Fibroblast of skin of scalp (primary cell): ENCODE measurements at regions not wholly inside any gene's neighbourhood (a gene's known extent, or its start where the extent isn't known, plus 50 kb on each side); places are given as distances from the start of the nearest gene placed in this dataset.
"Not testable (repeated sequence)": the region's sequence is repeated elsewhere in the genome, so short reads cannot be mapped to it uniquely, and the experiment has no call there.

Experiments used
- DNase-seq: peaks from one replicate; pipeline ENCODE4 v3.0.0-alpha.2; 2013

DNA sequence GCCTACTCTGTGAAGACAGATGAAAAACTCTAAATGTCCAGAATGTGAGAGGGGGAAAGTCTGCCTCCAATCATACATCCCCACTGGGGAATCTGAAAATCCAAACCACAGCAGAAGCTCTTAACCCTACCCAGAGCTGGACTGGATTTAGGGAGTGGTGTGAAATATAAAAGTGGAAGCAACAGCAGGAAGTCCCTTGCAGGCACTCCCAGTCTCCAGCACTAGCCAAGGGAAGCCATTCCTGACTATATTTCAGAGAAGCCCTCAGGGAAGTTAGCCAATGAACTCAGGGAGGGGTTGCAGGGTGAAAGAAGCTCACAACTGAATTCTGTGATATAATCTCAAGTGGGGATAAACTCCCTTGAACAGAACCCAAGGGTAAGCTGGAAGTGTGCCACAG, 51.5 kb downstream of the CRPPA start:
- DNase-seq, result no peak

GRCh38 chr7:16369309-16369708, 52.0 kb downstream of the CRPPA start:
- not testable (repeated sequence) for DNase-seq

DNA sequence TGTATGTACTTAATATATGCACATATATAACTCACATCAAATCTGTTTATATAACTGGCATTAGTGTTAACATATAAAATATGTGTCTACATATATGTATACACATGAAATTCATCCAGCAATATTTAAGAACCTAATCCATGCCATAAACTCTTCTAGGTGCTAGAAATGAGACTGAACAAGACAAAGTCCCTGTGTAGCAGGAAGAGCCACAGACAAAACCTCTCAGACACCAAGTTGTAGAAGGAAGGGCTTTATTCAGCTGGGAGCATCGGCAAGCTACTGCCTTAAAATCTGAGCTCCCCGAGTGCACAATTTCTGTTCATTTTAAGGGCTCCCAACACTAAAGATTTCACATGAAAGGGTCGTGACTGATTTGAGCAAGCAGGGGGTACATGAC, 52.5 kb downstream of the CRPPA start:
- no peak for DNase-seq

- DNase-seq, result no peak
Observed at GRCh38 chr7:16367115-16367514, 54.2 kb downstream of the CRPPA start.

- DNase-seq, result no peak
Observed at GRCh38 chr7:16365952-16366351, 55.4 kb downstream of the CRPPA start.

DNA sequence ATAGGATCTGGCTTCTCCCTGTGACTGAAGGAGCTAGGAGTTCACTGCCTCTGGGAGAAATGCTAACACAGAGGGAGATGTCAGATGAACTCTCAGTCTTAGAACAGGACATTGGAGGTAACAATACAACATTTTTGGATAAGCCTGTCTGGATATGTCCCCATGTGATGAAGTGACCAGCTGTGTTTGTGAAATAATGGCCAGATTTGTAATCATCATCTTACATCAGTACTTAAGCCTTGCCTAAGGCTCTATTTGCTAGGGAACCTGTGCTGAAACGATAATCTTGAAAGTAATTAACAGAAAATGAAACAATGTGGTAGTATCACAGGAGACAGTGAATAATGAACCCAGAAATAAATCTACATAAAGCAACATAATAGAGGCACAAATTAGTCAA, 56.2 kb downstream of the CRPPA start:
- DNase-seq, result no peak

- DNase-seq, result no peak
Observed at GRCh38 chr7:16359216-16359615, 62.1 kb downstream of the CRPPA start.

DNA sequence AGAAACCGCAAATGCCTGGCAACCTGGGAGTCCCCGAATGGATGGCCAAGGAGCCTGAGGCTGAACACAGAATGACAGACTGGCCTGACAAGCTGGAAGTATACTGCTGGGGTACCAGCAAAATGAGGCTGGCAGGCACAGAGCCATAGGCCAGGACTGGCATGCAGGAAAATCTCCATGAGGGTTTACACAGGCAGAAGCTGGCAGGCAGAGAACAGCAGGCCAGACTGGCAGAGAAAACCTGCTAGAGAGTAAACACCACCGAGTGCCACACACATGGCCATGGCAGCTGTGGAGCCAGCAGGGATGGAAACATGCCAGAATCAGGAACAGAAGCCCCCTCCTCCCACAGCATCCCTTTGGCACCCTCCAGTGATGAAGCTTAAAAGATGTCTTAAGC, 63.4 kb downstream of the CRPPA start:
- no peak for DNase-seq

- no peak for DNase-seq
Observed at GRCh38 chr7:16357474-16357873, 63.9 kb downstream of the CRPPA start.

DNA sequence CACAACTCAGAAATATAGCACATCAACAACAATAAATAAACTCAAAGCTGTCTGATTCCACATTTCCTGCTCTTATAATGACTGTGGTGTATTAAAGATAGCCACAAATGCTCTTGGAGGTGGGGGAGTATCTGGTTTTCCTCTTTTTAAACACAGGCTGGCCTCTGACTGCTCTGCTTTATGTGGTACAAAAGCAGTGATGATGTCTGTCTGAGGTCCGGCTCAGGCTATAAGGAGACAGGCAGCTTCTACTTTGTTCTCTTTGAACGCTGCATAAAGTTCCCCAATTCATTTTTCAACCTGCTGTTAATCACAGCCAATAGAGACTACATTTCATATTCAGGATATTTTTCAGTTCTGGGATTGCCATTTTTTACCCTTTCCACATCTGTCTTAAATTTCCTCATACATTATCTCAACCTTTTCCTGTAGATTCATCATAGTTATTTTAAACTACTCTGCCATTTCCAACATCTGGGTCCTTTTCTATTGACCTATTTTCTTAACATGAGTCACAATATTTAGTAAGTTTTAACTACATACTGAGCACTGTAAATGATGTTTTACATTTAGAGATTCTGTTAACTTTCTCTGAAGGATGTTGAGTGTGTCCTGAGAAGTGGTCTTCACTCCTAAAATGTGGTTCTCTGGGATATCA, 64.9 kb downstream of the CRPPA start:
- DNase-seq, result peak; percentile 54

DNA sequence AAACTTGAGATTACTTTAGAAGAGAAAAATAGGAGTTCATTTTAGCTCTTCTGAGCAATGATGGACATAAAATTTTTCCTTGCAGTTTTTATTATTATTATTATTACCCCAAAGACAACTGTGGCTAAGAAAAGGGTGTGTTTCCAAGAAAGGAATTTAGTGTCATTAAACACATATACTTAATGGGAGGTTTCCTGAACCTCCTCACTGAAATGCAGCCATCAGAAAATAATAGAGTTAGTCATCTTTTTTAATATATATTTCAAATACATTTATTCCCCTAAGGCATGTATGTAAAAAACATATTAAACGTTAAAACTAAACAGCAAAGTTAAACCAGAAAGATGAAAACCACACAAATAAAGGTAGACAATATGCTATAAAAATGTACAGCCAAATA, 66.8 kb downstream of the CRPPA start:
- no peak for DNase-seq

GRCh38 chr7:16353226-16353625, 68.1 kb downstream of the CRPPA start:
- DNase-seq, result no peak

DNA sequence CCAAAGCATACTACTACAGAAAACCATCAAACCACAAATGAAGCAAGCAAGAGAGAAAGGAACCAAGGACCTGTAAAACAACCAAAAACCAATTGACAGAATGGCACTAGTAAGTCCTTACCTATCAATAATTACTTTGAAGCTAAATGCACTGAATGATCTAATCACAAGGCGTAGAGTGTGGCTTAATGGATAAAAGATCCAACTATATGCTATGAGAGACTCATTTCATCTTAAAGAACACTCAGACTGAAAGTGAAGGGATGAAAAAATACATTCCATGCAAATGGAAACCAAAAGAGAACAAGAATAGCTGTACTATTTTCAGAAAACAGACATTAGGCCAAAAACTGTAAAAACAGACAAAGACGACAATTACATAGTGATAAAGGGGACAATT, 70.7 kb downstream of the CRPPA start:
- DNase-seq, result no peak

DNA sequence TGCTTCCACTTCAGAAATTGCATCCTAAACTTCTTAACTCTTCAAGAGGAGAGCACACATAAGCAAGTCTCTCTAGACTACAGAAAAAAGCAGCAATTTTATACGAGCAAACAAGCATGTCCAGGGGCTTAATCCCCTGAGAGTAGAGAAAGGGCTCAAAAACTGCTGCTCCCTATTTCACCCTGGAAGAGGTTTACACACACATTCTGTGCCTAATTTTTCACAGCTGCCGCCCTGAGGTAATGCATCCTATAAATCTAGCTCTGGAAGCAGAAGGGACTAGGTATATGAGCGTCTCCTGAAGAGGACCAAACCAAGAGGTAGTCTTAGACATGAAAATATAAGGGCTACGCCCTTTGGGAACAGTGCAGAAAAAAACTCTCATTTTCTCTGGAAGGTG, 73.1 kb downstream of the CRPPA start:
- no peak for DNase-seq

GRCh38 chr7:16347827-16348192, 73.5 kb downstream of the CRPPA start:
- peak; percentile 15 for DNase-seq

- DNase-seq, result no peak
Observed at GRCh38 chr7:16347066-16347826, 74.1 kb downstream of the CRPPA start.

DNA sequence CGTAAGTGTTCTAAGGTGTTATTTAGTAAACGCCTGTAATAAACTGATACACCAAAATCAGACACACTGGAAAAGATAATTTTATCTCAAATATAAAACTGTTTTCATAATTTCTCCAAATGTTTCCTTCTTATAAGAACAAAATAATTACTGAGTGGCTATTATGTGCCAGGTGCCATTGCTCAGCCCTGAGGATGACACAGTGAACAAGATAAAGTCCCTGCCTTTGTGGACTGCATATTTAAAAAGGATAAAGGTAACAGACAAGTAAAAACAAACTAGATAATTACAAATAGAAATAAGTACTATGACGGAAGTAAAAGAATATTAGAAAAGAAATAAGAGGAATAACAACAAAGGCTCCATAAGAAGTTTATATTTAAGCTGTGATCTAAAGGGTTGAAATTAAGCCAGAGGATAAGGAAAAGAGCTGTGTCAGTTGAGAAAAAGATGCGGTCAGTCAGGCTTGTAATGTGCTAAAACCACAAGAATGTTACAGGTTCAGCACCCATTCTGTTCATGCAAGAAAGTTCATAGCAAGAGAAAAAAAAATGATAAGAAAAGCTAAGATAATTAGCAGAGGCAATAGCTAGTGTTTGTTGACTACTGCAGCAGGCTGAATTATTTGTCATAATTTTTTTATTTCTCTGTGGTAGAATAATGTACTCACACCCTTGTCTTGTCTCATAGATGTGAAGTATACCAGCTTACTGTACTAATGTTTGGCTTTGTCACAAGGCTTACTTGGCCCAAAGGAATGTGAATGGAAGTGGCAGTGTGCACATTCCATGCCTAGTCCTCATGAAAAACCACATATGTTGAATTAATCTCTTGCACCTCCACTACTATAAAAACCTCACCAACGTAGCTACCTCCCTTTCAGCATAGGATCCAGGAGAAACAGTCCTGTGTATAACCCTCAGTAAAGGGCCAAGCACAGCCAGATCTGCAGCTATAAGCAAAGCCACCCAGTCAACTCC, 75.1 kb downstream of the CRPPA start:
- peak; percentile 77 for DNase-seq

DNA sequence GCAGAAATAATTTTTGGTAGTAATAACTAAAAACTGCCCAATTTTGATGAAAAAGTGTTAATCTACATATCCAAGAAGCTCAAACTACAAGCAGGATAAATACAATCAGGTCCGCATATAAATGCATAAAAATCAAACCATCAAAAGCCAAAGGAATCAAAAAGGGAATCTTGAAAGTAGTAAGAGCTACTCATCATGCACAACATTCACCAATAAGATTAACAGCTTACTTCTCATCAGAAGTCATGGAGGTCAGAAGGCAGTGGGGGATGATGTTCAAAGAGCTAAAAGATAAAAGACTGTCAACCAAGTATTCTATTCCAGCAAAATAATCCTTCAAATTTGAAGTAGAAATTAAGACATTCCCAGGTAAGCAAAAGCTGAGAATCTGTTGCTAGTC, 76.4 kb downstream of the CRPPA start:
- no peak for DNase-seq

GRCh38 chr7:16343612-16344011, 77.7 kb downstream of the CRPPA start:
- DNase-seq, result no peak

DNA sequence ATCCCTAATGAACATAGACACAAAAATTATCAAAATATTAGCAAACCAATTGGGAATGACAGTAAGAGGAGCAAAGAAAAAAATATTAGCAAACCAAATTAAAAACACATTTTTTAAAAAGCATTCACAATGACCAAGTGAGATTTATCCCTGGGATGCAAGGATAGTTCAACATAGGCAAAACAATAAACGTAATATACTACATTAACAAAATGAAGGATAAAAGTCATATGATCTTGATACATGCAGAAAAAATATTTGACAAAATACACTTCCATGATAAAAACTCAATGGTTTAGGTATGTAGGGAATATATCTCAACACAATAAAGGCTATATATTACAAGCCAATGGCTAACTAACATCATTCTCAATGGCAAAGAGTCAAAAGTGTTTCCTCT, 83.3 kb downstream of the CRPPA start:
- DNase-seq, result no peak

DNA sequence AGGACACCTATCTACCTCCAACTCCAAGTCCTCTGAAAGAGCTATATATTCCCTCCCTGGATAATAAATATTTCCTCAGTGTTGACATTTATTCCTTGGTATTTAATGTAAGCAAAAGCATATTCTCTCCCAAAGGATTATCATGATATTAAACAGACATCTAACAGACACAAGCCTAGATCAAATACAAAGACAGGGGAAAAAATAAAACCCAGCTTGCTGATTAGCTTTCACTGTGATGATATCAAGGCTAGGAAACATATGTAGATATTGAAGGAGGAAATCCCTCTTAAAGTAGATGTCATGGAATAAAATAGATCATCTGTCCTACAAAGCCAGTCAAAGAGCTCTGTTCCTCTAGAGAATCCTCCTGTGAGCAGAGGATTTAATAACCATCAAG, 95.2 kb downstream of the CRPPA start:
- no peak for DNase-seq

DNA sequence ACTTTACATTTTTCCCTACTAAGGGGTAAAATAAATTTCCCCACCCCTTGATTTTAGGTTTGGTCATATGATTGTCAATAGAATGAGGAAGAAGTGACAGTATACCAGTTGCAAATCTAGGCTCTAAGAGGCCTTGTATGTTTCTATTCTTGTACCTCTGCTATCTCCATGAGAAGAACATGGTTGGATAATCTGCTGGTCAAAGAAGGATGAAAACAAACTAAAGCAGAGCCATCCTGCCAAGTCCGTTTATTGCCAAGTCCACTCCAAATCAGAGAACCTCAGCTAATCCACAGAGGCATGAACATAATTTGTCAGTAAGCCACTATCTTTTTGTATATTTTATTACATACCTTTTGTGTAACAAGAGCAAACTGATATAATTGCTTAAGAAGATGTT, 98.0 kb downstream of the CRPPA start:
- DNase-seq, result no peak

DNA sequence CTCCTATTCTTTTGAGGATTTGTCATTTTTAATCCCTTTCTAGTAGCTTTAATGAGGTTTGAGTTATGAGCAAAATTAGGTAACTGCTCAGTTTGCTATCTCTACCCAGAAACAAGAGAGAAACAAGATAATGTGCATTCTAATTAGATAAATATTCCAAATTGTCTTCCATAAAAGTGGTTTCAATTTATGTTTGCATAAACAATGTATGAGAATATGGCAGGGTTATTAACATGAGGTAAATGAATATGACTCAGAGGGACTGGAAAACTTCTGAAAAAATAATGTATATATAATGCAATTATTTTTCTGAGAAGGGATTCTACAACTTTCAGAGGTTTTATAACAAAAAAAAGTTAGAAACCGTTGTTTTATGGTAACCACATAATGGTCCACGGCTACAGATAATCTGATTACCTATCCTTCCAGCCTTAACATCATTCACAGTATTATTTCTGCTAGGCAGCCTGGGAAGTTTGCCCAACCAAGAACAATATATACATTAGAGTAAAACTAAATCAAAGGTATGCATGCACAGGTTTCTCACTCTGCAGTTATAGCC, 101.2 kb downstream of the CRPPA start:
- no peak for DNase-seq
